H7 (cell line): ENCODE measurements at regions not wholly inside any gene's neighbourhood (a gene's known extent, or its start where the extent isn't known, plus 50 kb on each side); places are given as distances from the start of the nearest gene placed in this dataset.

ENCODE experiments used
- DNase-seq: peaks from one replicate; pipeline ENCODE4 v3.0.0; 2012
- H3K27me3 ChIP-seq: 2 replicates; pipeline ENCODE4 v1.6.0; 2011; ENCODE audit warnings: mild to moderate bottlenecking, low read length; ENCODE audit not compliant: control insufficient read depth, insufficient read depth
- H3K36me3 ChIP-seq: replicated peaks from 2 replicates; pipeline ENCODE4 v1.5.1; 2011; ENCODE audit warnings: low read length; ENCODE audit not compliant: control insufficient read depth, insufficient read depth
- H3K4me3 ChIP-seq: 2 replicates; pipeline ENCODE4 v1.5.1; 2011; ENCODE audit warnings: low read depth, mild to moderate bottlenecking, control low read depth, low read length, moderate library complexity; ENCODE audit not compliant: insufficient read depth

DNA sequence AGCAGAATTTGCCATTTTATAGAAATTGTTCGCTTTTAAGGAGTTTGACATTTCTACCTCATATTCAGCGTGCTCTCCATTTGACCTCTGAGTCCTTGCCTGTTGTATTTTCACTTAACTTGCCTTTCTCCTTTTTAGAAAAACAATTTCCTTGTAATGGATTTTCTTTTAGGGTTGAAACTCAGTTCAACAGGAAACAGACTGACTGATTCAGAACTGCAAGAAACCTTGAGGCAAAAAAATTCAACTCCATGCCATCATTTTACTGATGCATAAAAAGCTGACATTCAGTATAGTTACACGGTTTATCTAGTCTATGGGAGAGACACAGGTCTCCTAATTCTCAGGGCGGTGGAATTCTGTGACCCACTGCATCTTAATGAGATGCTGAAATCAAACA is 59.8 kb downstream of the MRPS30 start:
- Histone ChIP-seq H3K4me3 (no peak overlapping the region), H3K36me3 (no peaks in the 10 kb centered on the region), H3K27me3 (no peaks in the 10 kb centered on the region)
- DNase-seq, result no peak

DNA sequence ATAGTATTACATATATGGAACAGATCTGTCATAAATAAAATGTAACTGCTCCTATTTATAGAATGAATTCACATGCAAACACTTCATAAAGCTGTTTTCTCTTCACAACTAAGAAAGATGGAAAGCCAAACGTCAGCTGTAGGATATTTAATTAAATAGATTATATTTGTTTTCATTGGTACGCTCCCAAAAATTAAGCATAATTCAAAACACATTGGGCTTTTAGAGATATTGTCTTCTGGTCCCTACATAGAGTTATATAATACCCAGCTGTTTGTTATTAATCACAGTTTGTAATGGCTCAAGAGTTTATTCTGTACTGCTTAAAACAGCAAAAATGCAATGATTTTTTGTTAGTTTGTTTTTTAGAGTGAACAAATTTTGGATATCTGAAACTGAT is 61.2 kb downstream of the MRPS30 start:
- Histone ChIP-seq H3K27me3 (no peaks in the 10 kb centered on the region), H3K4me3 (no peak overlapping the region), H3K36me3 (no peaks in the 10 kb centered on the region)
- DNase-seq, result no peak

DNA sequence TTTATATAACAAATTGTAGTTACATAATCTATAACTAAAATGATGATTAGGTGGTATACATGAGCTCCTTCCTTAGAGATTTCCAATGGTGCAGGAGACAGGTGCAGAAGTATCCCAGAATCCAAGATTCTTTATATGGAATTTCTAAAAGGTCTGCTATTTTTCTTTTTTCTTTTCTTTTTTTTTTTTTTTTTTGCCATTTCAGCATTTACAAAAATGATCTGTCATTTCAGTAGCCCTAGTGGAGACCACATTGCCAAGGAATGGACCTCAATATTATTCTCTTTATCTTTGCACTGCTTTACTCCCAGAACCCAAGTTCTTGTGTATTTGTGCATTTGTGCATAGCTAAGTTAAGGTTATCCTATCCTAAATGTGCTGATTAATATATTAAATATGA is 61.7 kb downstream of the MRPS30 start:
- Histone ChIP-seq H3K36me3 (no peaks in the 10 kb centered on the region), H3K4me3 (no peak overlapping the region), H3K27me3 (no peaks in the 10 kb centered on the region)
- DNase-seq, result no peak

DNA sequence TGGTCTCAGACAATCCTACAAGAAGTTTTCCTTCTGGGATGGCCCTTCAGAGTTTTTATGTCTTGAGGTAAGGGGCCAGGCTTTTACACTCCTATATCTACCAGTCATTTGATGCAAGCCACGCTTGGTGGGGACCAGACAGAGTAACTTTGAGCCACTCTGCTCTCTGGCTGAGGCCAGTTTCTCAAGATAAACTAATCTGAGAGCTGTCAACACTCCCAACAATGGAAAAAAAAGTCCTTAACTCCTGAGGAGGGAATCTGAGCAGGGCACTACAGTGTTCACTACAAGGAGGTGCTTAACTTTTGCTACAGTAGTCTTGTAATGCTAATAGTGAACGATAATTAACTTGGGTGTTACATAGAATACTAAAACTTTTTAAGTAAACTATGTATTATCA is 62.7 kb downstream of the MRPS30 start:
- H3K36me3 ChIP-seq, result no peaks in the 10 kb centered on the region
- H3K27me3 ChIP-seq, result no peaks in the 10 kb centered on the region
- H3K4me3 ChIP-seq, result no peak overlapping the region
- DNase-seq, result no peak

DNA sequence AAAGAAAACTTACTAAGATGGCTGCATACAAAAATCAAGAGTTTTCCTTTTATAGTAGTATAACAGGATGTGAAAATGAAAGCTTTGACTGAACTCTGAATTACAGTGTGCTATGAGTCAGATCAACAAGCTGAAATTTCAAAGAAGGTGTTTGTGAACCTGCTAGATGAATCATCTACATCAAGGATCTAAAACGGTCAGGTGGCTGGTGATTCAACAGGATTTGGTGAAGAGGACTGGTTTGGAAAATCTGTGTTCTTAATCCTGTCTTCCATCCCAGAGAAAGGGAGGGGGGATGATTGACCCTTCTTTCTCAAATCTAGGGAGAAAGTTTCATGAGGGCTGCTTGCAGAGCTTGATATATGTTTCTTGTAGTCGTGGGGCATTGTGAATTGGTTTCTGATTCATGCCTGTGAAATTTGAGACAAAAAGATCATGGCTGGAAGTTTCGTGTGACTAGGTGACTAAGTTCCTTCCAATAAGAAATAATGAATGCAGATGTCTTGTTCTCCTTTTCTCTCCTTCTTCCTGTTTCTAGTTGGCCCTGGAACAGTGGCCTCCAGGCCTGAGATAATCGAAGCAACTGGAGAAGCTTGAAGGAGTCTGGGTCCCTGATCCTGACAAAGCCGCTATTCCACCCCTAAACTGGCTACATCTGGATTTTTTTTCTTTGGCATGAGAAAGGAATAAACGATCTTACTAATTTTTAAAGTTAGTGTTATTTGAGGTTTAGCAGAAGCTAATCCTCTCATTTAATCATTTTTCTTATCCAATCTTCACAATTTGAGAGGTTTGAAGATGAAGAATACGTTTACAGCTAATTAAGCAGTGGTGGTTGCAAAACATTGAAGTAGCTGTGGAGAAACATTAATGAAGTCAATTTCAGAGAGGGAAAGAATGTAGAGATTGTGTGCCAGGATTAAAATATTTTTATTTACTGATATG is 67.2 kb downstream of the MRPS30 start:
- H3K4me3 ChIP-seq, result no peak overlapping the region
- no peaks in the 10 kb centered on the region for H3K27me3 ChIP-seq
- DNase-seq, result no peak
- H3K36me3 ChIP-seq, result no peaks in the 10 kb centered on the region

DNA sequence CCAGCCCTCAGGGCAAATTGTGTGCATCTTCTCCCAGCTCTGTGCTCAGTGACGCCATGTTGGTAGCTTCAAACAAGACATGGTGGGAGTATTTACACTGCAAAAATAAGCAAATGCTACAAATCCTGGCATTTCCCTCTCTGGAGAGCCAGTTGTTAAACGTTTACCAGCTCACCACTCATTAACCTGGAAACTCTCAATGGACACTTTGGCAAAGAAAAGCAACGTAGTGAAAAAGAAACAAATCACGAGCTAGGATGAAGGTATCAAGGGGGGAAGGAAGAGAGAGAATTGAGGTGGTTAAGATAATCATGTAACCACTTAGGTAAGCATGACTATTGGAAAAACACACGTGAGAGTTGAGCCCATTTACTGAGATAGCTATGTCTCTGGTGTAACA is 72.5 kb downstream of the MRPS30 start:
- H3K27me3 ChIP-seq, result no peaks in the 10 kb centered on the region
- no peak for DNase-seq
- H3K36me3 ChIP-seq, result no peaks in the 10 kb centered on the region
- no peak overlapping the region for H3K4me3 ChIP-seq

DNA sequence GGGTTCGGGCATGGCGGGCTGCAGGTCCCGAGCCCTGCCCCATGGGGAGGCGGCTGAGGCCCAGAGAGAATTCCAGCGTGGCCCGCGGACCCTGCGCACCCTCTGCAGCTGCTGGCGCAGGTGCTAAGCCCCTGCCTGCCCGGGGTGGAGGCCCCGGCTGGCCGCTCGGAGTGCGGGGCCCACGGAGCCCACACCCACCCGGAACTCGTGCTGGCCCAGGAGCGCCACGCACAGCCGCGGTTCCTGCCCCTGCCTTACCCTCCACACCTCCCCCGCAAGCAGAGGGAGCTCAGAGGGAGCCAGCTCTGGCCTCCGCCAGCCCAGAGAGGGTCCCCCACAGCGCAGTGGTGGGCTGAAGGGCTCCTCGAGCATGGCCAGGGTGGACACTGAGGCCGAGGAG is 75.3 kb downstream of the MRPS30 start:
- H3K27me3 ChIP-seq, result no peaks in the 10 kb centered on the region
- no peak overlapping the region for H3K4me3 ChIP-seq
- H3K36me3 ChIP-seq, result no peaks in the 10 kb centered on the region
- no peak for DNase-seq

DNA sequence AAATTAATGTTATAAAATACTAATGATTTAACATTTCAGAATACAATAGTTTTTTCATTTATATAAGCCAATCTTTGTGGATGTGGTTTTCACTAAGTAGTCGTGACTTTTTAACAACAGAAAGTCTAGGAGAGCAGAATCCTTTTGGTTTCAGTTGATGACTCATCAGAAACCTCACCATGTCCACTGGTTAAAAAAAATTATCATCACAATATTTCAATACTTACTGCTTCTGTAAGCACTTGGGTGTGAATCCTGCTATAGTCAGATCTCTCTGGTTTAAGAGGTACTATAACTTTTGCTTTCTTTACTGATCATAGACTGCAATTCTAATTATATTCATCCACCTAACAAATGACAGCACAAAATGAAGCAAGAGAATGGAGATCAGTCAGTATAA is 77.2 kb downstream of the MRPS30 start:
- H3K27me3 ChIP-seq, result no peaks in the 10 kb centered on the region
- no peak overlapping the region for H3K4me3 ChIP-seq
- DNase-seq, result no peak
- H3K36me3 ChIP-seq, result no peaks in the 10 kb centered on the region

DNA sequence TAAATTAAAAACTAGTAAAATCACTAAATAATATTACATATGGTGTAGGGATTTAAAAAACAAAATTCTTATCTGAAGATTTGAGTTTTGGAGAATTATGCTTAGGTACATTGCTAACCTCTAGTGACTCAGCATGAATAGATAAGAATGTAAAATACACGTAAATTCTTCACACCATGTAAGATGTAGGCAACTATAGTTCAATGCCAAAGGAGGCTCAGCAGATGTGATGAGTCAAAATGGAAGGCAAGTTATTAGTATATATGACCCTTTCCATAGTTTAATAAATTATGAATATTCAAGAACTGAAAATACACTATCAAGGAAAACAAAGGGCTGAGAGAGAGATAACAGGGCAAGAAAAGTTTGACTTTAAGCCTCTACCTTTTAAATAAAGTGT is 79.0 kb downstream of the MRPS30 start:
- H3K36me3 ChIP-seq, result no peaks in the 10 kb centered on the region
- no peak overlapping the region for H3K4me3 ChIP-seq
- DNase-seq, result no peak
- no peaks in the 10 kb centered on the region for H3K27me3 ChIP-seq

DNA sequence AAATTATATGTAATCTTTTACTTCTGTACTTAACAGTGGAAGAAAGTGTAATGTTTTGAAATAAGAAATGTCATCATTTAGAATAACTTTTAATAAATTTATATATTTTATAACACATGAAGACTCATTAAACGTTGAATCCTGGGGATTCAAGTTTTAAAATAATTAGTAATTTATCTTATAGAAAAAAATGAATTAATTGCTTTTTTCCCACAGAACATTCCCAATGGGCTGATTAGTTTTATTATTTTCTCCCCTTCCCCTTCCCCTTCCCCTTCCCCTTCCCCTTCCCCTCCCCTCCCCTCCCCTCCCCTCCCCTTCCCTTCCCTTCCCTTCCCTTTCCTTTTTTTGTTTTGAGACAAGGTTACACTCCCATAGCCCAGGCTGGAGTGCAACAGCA is 79.7 kb downstream of the MRPS30 start:
- no peaks in the 10 kb centered on the region for H3K36me3 ChIP-seq
- no peak overlapping the region for H3K4me3 ChIP-seq
- H3K27me3 ChIP-seq, result no peaks in the 10 kb centered on the region
- DNase-seq, result no peak

DNA sequence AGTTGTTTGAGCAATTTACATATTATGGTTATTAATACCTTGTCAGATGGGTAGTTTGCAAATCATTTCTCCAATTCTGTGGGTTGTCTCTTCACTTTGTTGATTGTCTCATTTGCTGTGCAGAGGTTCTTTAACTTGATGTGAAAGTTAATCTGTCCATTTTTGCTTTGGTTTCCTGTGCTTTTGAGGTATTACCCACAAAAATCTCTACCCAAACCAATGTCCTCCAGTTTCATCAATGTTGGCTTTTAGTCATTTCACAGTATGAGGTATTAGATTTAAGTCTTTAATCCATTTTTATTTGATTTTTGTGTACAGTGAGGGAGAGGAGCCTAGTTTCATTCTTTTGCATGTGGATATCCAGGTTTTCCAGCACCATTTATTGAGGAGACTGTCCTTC is 82.4 kb downstream of the MRPS30 start:
- Histone ChIP-seq H3K4me3 (no peak overlapping the region), H3K27me3 (no peaks in the 10 kb centered on the region), H3K36me3 (no peaks in the 10 kb centered on the region)
- DNase-seq, result no peak

DNA sequence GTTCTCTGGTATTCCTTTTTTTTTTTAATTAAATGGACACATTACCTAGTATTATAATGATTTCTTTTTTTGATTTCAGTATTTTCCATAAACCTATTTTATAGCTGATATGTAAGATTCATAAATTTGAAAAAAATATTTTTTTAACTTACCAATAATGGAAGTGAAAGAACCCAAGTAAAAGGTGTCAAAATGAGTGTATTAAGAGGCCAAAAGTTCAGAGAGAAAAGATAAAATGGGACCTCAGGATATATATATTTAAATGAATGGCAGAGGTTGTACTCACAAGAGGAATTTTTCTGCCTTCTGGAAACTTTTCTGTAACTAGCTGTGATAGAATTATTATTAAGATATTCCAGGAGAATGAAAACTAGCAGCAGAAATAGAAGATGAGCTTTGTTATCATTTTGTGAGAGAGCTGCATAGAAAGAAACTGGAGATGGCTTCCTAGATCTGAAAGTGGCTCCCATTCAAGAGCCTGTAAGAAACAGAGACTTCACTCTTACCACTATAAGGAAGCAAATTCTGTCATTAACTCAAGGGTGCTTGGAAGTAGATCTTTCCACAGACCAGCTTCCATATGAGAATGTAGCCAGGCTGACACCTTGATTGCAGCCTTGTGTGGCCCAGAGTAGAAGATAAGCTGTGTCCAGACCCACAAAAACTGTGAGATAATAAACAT is 91.7 kb downstream of the MRPS30 start:
- DNase-seq, result no peak
- H3K36me3 ChIP-seq, result no peaks in the 10 kb centered on the region
- no peaks in the 10 kb centered on the region for H3K27me3 ChIP-seq
- no peak overlapping the region for H3K4me3 ChIP-seq

DNA sequence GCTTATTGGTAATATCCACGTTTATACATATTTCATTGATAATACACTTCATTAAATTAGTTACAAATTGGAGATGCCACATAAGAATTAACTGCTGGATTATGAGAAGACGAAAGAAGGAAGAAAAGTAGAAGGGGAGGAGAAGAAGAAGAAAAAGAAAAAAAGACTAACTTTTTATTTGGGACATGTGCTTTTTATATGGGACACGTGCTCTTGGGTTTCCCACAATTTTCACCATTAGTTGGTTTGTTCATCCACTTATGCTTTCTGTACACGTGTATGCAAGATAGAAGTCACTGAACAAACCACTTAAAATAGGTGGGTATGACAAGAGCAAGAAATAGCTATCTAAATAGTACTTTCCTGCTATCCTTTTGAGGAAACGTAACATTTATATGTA is 98.6 kb downstream of the MRPS30 start:
- no peak for DNase-seq
- Histone ChIP-seq H3K27me3 (no peaks in the 10 kb centered on the region), H3K36me3 (no peaks in the 10 kb centered on the region), H3K4me3 (no peak overlapping the region)

DNA sequence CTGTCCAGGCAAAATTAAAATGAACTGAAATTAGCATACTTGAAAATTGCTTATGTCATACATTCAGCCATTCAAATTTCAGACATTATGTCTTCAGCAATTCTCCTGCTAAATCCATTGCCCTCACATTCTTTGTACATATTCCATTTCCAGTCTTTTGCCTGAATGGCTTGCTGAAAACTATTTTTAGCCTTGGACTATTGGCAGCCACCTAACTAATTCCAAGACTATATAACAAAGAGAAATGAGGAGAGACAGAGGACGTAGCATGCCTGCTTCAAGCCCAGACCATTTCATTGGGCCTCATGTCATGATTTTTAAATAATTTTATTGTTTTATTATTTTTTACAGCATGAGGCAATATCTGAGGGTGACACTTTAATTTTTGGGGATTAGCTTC is 100.3 kb downstream of the MRPS30 start:
- no peak for DNase-seq
- Histone ChIP-seq H3K27me3 (no peaks in the 10 kb centered on the region), H3K36me3 (no peaks in the 10 kb centered on the region), H3K4me3 (no peak overlapping the region)

DNA sequence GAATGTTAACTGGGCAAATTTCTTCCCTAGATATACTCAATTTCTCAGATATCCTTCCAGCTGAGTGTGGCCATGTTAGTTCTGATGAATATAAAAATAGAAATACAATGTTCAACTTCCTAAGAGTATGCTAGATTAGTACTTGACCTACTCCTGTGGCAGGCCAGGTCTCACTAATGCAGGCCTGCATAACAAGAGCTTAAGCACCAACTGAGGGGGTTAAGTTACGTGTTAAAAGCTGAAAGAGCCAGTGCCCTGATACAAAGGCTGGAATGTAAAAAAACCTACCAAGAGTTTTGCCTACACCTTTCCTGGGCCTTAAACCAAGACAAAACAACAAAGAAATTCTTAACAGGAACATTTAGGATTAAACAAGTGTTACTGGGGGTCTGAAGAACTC is 102.8 kb downstream of the MRPS30 start:
- no peaks in the 10 kb centered on the region for H3K36me3 ChIP-seq
- no peak overlapping the region for H3K4me3 ChIP-seq
- no peaks in the 10 kb centered on the region for H3K27me3 ChIP-seq
- DNase-seq, result no peak
